Testis (tissue), 2 donors: ENCODE measurements at regions not wholly inside any gene's neighbourhood (a gene's known extent, or its start where the extent isn't known, plus 50 kb on each side); places are given as distances from the start of the nearest gene placed in this dataset.

Experiments
- CTCF ChIP-seq, 3 experiments: fragments of 450-650 bp in 2 of 3; fragments of 200-600 bp in 1 of 3; sonication (generic) in 1 of 3; IDR thresholded peaks; one replicate each; pipeline ENCODE4 v1.5.1; 2016 to 2019; ENCODE audit warnings: antibody characterized with exemption in 3 of 3, mild to moderate bottlenecking in 2 of 3, moderate library complexity in 1 of 3
- POLR2A ChIP-seq: fragments of 450-650 bp; IDR thresholded peaks from one replicate; pipeline ENCODE4 v1.6.1; 2017; ENCODE audit warnings: antibody characterized with exemption, mild to moderate bottlenecking, moderate library complexity

- TF ChIP-seq CTCF (IDR thresholded peaks at IDR 0.05), result no peak
- TF ChIP-seq POLR2A, result no peak
Observed at GRCh38 chr10:88212069-88212468, 348.6 kb downstream of the PTEN start.
